Caco-2 (cell line): ENCODE measurements at regions not wholly inside any gene's neighbourhood (a gene's known extent, or its start where the extent isn't known, plus 50 kb on each side); places are given as distances from the start of the nearest gene placed in this dataset.

ENCODE experiments used
- BruUV-seq: library from RNA; stranded (reverse); fragments of 400-500 nt; replicated peaks from 2 replicates; lab custom pipeline; 2021; lab: Mats Ljungman, UMichigan
- CTCF ChIA-PET: fragments of 300-600 bp; sonication (Branson Sonifier 250); formaldehyde crosslinking; loops from one replicate; lab custom pipeline; 2022; ENCODE audit warnings: antibody characterized with exemption; lab: Charles Lee
- POLR2A ChIA-PET: fragments of 300-600 bp; sonication (Branson Sonifier 250); formaldehyde crosslinking; loops from one replicate; lab custom pipeline; 2022; ENCODE audit warnings: antibody characterized with exemption; lab: Charles Lee
- DNase-seq, 2 experiments: peaks; one replicate each; pipeline versions ENCODE4 v3.0.0 to v3.0.0-alpha.2; 2020 to 2022
- H3K27me3 ChIP-seq: replicated peaks from 2 replicates; pipeline ENCODE4 v1.6.0; 2011; ENCODE audit warnings: low read length; ENCODE audit not compliant: control insufficient read depth, insufficient read depth
- H3K36me3 ChIP-seq: 2 replicates; pipeline ENCODE4 v1.5.1; 2011; ENCODE audit warnings: low read length; ENCODE audit not compliant: control insufficient read depth, insufficient read depth
- H3K4me1 ChIP-seq: fragments of 250-450 bp; sonication (Bioruptor Pico); 2 replicates; pipeline ENCODE4 v1.5.1; 2020; ENCODE audit warnings: mild to moderate bottlenecking
- H3K4me3 ChIP-seq: 2 replicates; pipeline ENCODE4 v1.5.1; 2011; ENCODE audit warnings: low read depth, mild to moderate bottlenecking, control low read depth, low read length
- H3K9me3 ChIP-seq: fragments of 250-450 bp; sonication (Bioruptor Pico); 2 replicates; pipeline ENCODE4 v1.5.1; 2020; ENCODE audit warnings: mild to moderate bottlenecking, moderate library complexity
- H3K27ac Mint-ChIP-seq: one replicate; pipeline ENCODE4 v1.8.0; 2022; ENCODE audit warnings: mixed read lengths; ENCODE audit not compliant: unreplicated experiment
- H3K27me3 Mint-ChIP-seq: one replicate; pipeline ENCODE4 v1.8.0; 2022; ENCODE audit warnings: mixed read lengths; ENCODE audit not compliant: insufficient read depth, unreplicated experiment
- H3K36me3 Mint-ChIP-seq: one replicate; pipeline ENCODE4 v1.8.0; 2022; ENCODE audit warnings: mild to moderate bottlenecking, mixed read lengths; ENCODE audit not compliant: insufficient read depth, unreplicated experiment
- H3K4me1 Mint-ChIP-seq: one replicate; pipeline ENCODE4 v1.8.0; 2022; ENCODE audit warnings: low read depth, mixed read lengths; ENCODE audit not compliant: unreplicated experiment
- H3K4me3 Mint-ChIP-seq: one replicate; pipeline ENCODE4 v1.8.0; 2022; ENCODE audit warnings: mild to moderate bottlenecking, moderate library complexity, mixed read lengths; ENCODE audit not compliant: unreplicated experiment
- H3K9me3 Mint-ChIP-seq: one replicate; pipeline ENCODE4 v1.8.0; 2022; ENCODE audit warnings: mixed read lengths; ENCODE audit not compliant: unreplicated experiment
- CTCF ChIP-seq, 2 experiments: fragments of 200-600 bp in 1 of 2; IDR thresholded peaks; 1 replicate in 1 of 2; 2 replicates in 1 of 2; pipeline versions ENCODE4 v1.5.1 to v1.8.0; 2011 to 2022; ENCODE audit warnings: antibody characterized with exemption in 1 of 2, control low read depth in 1 of 2, inconsistent platforms in 1 of 2, low read depth in 1 of 2, low read length in 1 of 2, mild to moderate bottlenecking in 1 of 2, moderate library complexity in 1 of 2; ENCODE audit not compliant: insufficient read depth in 1 of 2, severe bottlenecking in 1 of 2, unreplicated experiment in 1 of 2
- intact Hi-C: fragments of 100-400 bp; cut with micrococcal nuclease; formaldehyde crosslinking; loops from one replicate; pipeline ENCODE4 v1.10.0; 2022; ENCODE audit not compliant: unreplicated experiment

- H3K4me3 ChIP-seq: no peak overlapping the region
- Mint-ChIP-seq H3K4me1 (peaks cover 14% of the 10 kb centered on the region), H3K9me3 (peaks cover 8% of the 10 kb centered on the region), H3K27me3 (no peaks in the 10 kb centered on the region), H3K27ac (no peak overlapping the region), H3K36me3 (no peaks in the 10 kb centered on the region), H3K4me3 (no peak overlapping the region)
- BruUV-seq: no TSS peak
- DNase-seq: no peak
- H3K27me3 ChIP-seq: no peaks in the 10 kb centered on the region
- POLR2A ChIA-PET: no interaction called here
- CTCF ChIA-PET: no interaction called here
- no peaks in the 10 kb centered on the region for H3K36me3 ChIP-seq
- H3K4me1 ChIP-seq: peaks cover 16% of the 10 kb centered on the region
- intact Hi-C loops: no loop called here
- no peaks in the 10 kb centered on the region for H3K9me3 ChIP-seq
- no peak for TF ChIP-seq CTCF (IDR thresholded peaks at IDR 0.05; ENCODE audit: insufficient read depth in 1 of 2, low read depth in 1 of 2, low read length in 1 of 2, severe bottlenecking in 1 of 2, unreplicated experiment in 1 of 2)
Observed at GRCh38 chr1:219506936-219507335, 106.0 kb downstream of the ZC3H11B start.

GRCh38 chr1:219506473-219506899 lies 106.4 kb downstream of the ZC3H11B start:
- Histone ChIP-seq H3K36me3 (no peaks in the 10 kb centered on the region), H3K4me3 (no peak overlapping the region), H3K4me1 (peaks cover 16% of the 10 kb centered on the region), H3K9me3 (no peaks in the 10 kb centered on the region), H3K27me3 (no peaks in the 10 kb centered on the region)
- Mint-ChIP-seq H3K4me1 (peaks cover 14% of the 10 kb centered on the region), H3K27me3 (no peaks in the 10 kb centered on the region), H3K4me3 (no peak overlapping the region), H3K27ac (peak overlapping the region; percentile 48), H3K36me3 (no peaks in the 10 kb centered on the region), H3K9me3 (peaks cover 8% of the 10 kb centered on the region)
- ChIA-PET CTCF (no interaction called here), POLR2A (no interaction called here)
- no peak for TF ChIP-seq CTCF (IDR thresholded peaks at IDR 0.05; ENCODE audit: insufficient read depth in 1 of 2, low read depth in 1 of 2, low read length in 1 of 2, severe bottlenecking in 1 of 2, unreplicated experiment in 1 of 2)
- BruUV-seq: no TSS peak
- intact Hi-C loops: no loop called here
- DNase-seq: no peak

GRCh38 chr1:219505886-219506285 lies 107.0 kb downstream of the ZC3H11B start:
- no peak for TF ChIP-seq CTCF (IDR thresholded peaks at IDR 0.05; ENCODE audit: insufficient read depth in 1 of 2, low read depth in 1 of 2, low read length in 1 of 2, severe bottlenecking in 1 of 2, unreplicated experiment in 1 of 2)
- POLR2A ChIA-PET: no interaction called here
- Mint-ChIP-seq H3K36me3 (no peaks in the 10 kb centered on the region), H3K27ac (peak overlapping the region; percentile 48), H3K4me3 (no peak overlapping the region), H3K9me3 (peaks cover 8% of the 10 kb centered on the region), H3K27me3 (no peaks in the 10 kb centered on the region), H3K4me1 (peaks cover 14% of the 10 kb centered on the region)
- Histone ChIP-seq H3K36me3 (no peaks in the 10 kb centered on the region), H3K9me3 (no peaks in the 10 kb centered on the region), H3K4me3 (no peak overlapping the region), H3K27me3 (no peaks in the 10 kb centered on the region), H3K4me1 (peaks cover 16% of the 10 kb centered on the region)
- intact Hi-C loops: no loop called here
- CTCF ChIA-PET: interaction anchor here (0.7 kb wide), 1 partner anchor 60 kb away, joined by 3 read pairs; no protein-coding TSS in a partner anchor
- DNase-seq: peak in 1 of 2 experiments; percentile 13
- no TSS peak for BruUV-seq
